Tibial nerve (tissue), 4 donors: ENCODE measurements at regions not wholly inside any gene's neighbourhood (a gene's known extent, or its start where the extent isn't known, plus 50 kb on each side); places are given as distances from the start of the nearest gene placed in this dataset.

Experiments
- DNase-seq, 2 donors: peaks; one replicate each; pipeline ENCODE4 v3.0.0-alpha.2; 2019; ENCODE audit warnings: low spot score in 2 of 2
- H3K27ac ChIP-seq, 4 donors: fragments of 200-600 bp; sonication (generic) in 3 of 4; one replicate each; pipeline ENCODE4 v1.5.1; 2017 to 2019; ENCODE audit warnings: mild to moderate bottlenecking in 1 of 4
- H3K27me3 ChIP-seq, 2 donors: fragments of 200-600 bp; sonication (generic) in 1 of 2; one replicate each; pipeline versions ENCODE4 v1.5.1 to v1.6.0; 2017 to 2019
- H3K36me3 ChIP-seq, 3 donors: fragments of 200-600 bp; sonication (generic); one replicate each; pipeline ENCODE4 v1.5.1; 2018 to 2019
- H3K4me1 ChIP-seq, 4 donors: fragments of 200-600 bp; sonication (generic) in 3 of 4; one replicate each; pipeline ENCODE4 v1.5.1; 2017 to 2019
- H3K4me3 ChIP-seq, 4 donors: fragments of 200-600 bp; sonication (generic) in 3 of 4; one replicate each; pipeline ENCODE4 v1.5.1; 2017 to 2019; ENCODE audit warnings: mild to moderate bottlenecking in 1 of 4, moderate library complexity in 1 of 4
- H3K9me3 ChIP-seq, 4 donors: fragments of 200-600 bp; sonication (generic) in 3 of 4; one replicate each; pipeline ENCODE4 v1.5.1; 2017 to 2019
- EP300 ChIP-seq, 2 donors: sonication (generic); formaldehyde crosslinking; IDR thresholded peaks; one replicate each; pipeline ENCODE4 v1.6.1; 2017; ENCODE audit warnings: antibody characterized with exemption in 2 of 2, mild to moderate bottlenecking in 1 of 2
- POLR2A ChIP-seq, 2 donors: fragments of 450-650 bp; IDR thresholded peaks; one replicate each; pipeline ENCODE4 v1.6.1; 2017; ENCODE audit warnings: antibody characterized with exemption in 2 of 2, mild to moderate bottlenecking in 2 of 2, moderate library complexity in 2 of 2
- WGBS, 2 donors: methylation state at CpG; one replicate each; pipeline ENCODE4 v1.1.5; 2018; 5-methylcytosine and 5-hydroxymethylcytosine counted together
- TF ChIP-seq, protein P1 (sequence below), 5 experiments: fragments of 200-600 bp in 3 of 5; fragments of 450-650 bp in 2 of 5; sonication (generic) in 3 of 5; IDR thresholded peaks; one replicate each; pipeline ENCODE4 v1.5.1; 2016 to 2019; ENCODE audit warnings: antibody characterized with exemption in 5 of 5, mild to moderate bottlenecking in 3 of 5, moderate library complexity in 2 of 5

DNA sequence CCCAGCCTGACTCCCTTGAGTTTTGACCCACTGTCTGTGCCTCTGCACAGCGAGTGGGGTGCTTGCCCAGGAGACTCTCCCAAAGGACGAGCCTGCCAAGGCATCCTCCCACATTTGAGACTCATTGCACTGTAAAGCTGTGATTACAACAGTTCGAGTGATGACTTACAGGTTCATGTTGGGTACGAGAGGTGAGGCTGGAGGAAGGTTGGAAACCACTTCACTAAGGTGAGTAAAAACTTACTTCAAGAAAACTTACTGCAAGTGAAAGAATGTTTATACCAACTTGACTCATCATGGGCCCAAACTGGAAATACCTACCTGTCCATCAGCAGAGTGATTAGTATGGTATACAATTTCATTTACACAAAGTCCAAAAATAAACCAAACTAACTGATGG is 360.1 kb upstream of the CDH11 start:
- DNase-seq: no peak
- H3K36me3 ChIP-seq: no peaks in the 10 kb centered on the region
- TF ChIP-seq, protein P1, sequence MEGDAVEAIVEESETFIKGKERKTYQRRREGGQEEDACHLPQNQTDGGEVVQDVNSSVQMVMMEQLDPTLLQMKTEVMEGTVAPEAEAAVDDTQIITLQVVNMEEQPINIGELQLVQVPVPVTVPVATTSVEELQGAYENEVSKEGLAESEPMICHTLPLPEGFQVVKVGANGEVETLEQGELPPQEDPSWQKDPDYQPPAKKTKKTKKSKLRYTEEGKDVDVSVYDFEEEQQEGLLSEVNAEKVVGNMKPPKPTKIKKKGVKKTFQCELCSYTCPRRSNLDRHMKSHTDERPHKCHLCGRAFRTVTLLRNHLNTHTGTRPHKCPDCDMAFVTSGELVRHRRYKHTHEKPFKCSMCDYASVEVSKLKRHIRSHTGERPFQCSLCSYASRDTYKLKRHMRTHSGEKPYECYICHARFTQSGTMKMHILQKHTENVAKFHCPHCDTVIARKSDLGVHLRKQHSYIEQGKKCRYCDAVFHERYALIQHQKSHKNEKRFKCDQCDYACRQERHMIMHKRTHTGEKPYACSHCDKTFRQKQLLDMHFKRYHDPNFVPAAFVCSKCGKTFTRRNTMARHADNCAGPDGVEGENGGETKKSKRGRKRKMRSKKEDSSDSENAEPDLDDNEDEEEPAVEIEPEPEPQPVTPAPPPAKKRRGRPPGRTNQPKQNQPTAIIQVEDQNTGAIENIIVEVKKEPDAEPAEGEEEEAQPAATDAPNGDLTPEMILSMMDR (IDR thresholded peaks at IDR 0.05): no peak
- TF ChIP-seq EP300 (IDR thresholded peaks at IDR 0.05) (no peak), POLR2A (IDR thresholded peaks at IDR 0.05) (no peak)
- 89 to 95% methylated on average over 4 of the region's 4 CpGs for WGBS, 2 donors
- H3K9me3 ChIP-seq: no peaks in the 10 kb centered on the region
- H3K4me3 ChIP-seq: no peak overlapping the region
- H3K27ac ChIP-seq: no peak overlapping the region
- no peaks in the 10 kb centered on the region for H3K4me1 ChIP-seq
- no peaks in the 10 kb centered on the region for H3K27me3 ChIP-seq

DNA sequence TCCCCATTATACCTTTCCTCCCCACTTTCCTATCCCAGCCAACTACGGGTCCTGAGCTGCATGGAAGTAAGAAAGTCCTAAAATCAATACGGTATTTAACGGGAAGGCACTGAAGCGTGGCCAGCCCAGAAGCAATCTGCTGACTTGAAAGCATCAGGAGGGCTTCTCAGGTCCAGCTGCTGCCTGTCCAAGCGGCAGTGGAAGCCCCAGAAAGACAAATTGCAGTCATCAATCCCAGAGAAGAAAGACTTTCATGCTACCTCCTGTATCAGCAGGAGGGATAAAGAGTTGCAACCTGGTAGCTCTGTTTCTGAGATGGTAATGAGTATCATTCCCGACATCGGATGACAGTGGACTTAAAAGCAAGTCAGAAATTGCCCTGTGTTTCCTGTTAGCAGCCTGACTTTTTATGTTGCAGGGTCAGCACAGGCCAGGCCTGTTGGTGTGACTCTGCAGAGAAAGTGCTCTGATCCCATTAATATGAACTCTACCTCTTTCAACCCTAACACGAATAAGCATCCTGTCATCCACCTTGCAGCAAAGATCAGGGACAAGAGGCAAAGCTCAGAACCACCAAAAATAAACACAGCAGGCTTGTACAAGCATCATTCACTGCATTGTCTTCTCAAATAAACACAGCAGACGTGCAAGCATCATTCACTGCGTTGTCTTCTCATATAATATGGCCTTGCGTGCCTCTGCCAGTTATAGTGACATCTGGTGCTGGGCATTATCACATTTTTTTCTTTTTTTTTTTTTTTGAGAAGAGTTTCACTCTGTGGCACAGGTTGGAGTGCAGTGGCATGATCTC is 358.6 kb upstream of the CDH11 start:
- no peak overlapping the region for H3K27ac ChIP-seq
- DNase-seq: no peak
- TF ChIP-seq POLR2A (IDR thresholded peaks at IDR 0.05) (no peak), EP300 (IDR thresholded peaks at IDR 0.05) (no peak)
- TF ChIP-seq, protein P1 (IDR thresholded peaks at IDR 0.05): no peak
- no peaks in the 10 kb centered on the region for H3K27me3 ChIP-seq
- H3K4me3 ChIP-seq: no peak overlapping the region
- 57 to 60% methylated on average over 11 of the region's 11 CpGs for WGBS, 2 donors
- H3K4me1 ChIP-seq: no peaks in the 10 kb centered on the region
- H3K9me3 ChIP-seq: no peaks in the 10 kb centered on the region
- no peaks in the 10 kb centered on the region for H3K36me3 ChIP-seq

DNA sequence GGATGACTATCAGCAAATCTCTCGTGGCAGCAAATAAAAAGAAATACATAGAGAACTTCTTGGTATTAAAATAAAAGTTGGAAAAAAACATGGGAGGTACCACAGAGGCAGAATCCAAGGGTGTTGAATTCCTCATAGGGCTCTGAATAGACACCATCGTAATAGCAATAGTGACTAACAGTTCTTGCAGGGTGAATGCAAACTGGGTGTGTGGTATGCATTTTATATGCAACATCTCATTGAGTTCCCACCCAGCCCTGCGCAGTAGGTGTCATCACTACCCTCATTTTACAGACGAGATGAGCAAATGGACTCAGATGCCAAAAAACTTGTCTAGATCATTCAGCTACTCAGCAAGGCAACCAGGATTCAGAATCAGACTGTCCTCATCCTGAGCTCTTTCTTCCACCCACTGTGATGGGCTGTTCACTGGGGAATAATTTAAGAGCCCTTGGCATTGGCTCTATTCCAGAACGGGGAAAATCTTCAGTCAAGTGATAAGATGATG is 354.6 kb upstream of the CDH11 start:
- WGBS, 2 donors: 82 to 83% methylated on average over 5 of the region's 5 CpGs
- TF ChIP-seq EP300 (IDR thresholded peaks at IDR 0.05) (no peak), POLR2A (IDR thresholded peaks at IDR 0.05) (no peak)
- TF ChIP-seq, protein P1 (IDR thresholded peaks at IDR 0.05): no peak
- no peak overlapping the region for H3K4me3 ChIP-seq
- H3K36me3 ChIP-seq: no peaks in the 10 kb centered on the region
- no peaks in the 10 kb centered on the region for H3K9me3 ChIP-seq
- H3K27ac ChIP-seq: no peak overlapping the region
- no peaks in the 10 kb centered on the region for H3K4me1 ChIP-seq
- DNase-seq: no peak
- no peaks in the 10 kb centered on the region for H3K27me3 ChIP-seq

DNA sequence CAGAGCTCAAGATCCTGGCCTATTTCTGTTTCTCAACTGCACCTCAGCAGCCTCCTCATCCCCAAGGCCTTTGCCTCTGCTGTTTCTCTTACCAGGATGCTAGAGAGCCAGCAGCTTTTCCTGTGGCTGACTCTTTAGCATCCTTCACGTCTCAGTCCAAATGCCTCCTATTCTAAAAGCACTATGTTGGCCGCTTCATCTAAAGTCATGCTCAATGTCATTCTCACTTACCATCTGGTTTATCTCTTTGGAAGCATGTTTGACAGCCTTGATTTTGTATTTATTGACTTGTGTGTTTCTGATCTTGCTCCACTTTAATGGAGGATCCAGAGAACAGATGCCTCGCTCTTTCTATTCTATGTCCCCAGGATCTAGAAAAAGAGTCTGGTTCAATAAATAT is 351.8 kb upstream of the CDH11 start:
- Histone ChIP-seq H3K36me3 (no peaks in the 10 kb centered on the region), H3K4me3 (no peak overlapping the region), H3K27me3 (no peaks in the 10 kb centered on the region), H3K4me1 (no peaks in the 10 kb centered on the region), H3K9me3 (no peaks in the 10 kb centered on the region), H3K27ac (no peak overlapping the region)
- no peak for DNase-seq
- TF ChIP-seq POLR2A (IDR thresholded peaks at IDR 0.05) (no peak), EP300 (IDR thresholded peaks at IDR 0.05) (no peak)
- TF ChIP-seq, protein P1 (IDR thresholded peaks at IDR 0.05): no peak
- 91 to 93% methylated on average over 3 of the region's 3 CpGs for WGBS, 2 donors

DNA sequence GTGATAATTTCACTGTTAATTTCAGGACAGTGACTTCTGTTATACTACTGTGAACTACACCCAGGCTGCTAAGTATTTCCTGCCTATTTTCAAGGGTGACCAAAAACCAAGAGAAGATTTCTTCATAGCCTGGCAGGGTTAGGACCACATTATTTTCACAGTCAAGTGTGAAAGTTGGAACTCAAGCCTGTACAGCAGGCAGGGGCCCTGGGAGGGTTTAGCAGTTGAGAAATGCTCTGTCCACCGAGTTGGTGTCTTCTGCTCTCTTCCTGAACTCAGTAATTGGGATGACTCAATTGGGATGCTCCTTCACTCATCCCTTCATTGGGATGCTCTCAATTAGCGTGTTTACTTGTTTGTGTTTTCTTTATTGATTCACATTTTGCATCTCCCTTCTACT is 347.3 kb upstream of the CDH11 start:
- Histone ChIP-seq H3K36me3 (no peaks in the 10 kb centered on the region), H3K9me3 (no peaks in the 10 kb centered on the region), H3K4me1 (no peaks in the 10 kb centered on the region), H3K4me3 (no peak overlapping the region), H3K27me3 (no peaks in the 10 kb centered on the region), H3K27ac (no peak overlapping the region)
- no peak for TF ChIP-seq EP300 (IDR thresholded peaks at IDR 0.05)
- no peak for TF ChIP-seq POLR2A (IDR thresholded peaks at IDR 0.05)
- TF ChIP-seq, protein P1 (IDR thresholded peaks at IDR 0.05): no peak
- DNase-seq: no peak
- 79 to 91% methylated on average over 2 of the region's 2 CpGs for WGBS, 2 donors
